HG03103 (cell line): ENCODE measurements at regions not wholly inside any gene's neighbourhood (a gene's known extent, or its start where the extent isn't known, plus 50 kb on each side); places are given as distances from the start of the nearest gene placed in this dataset.

Experiments
- ATAC-seq: cut with Tn5 transposase; IDR thresholded peaks from one replicate; pipeline ENCODE4 v1.9.1; 2021; ENCODE audit warnings: low read depth; ENCODE audit not compliant: unreplicated experiment

GRCh38 chr1:216929870-216930582 lies 206.8 kb upstream of the ESRRG start:
- no peak for ATAC-seq

GRCh38 chr1:216927633-216928032 lies 204.4 kb upstream of the ESRRG start:
- no peak for ATAC-seq

- no peak for ATAC-seq
Observed at GRCh38 chr1:216926720-216927510, 203.7 kb upstream of the ESRRG start.

GRCh38 chr1:216925962-216926625 lies 202.9 kb upstream of the ESRRG start:
- no peak for ATAC-seq

GRCh38 chr1:216924732-216925131 lies 201.5 kb upstream of the ESRRG start:
- no peak for ATAC-seq

GRCh38 chr1:216923601-216924000 lies 200.4 kb upstream of the ESRRG start:
- ATAC-seq = no peak

GRCh38 chr1:216922406-216922805 lies 199.2 kb upstream of the ESRRG start:
- no peak for ATAC-seq

- no peak for ATAC-seq
Observed at GRCh38 chr1:216921866-216922265, 198.6 kb upstream of the ESRRG start.

- no peak for ATAC-seq
Observed at GRCh38 chr1:216919060-216919970, 196.1 kb upstream of the ESRRG start.

- ATAC-seq = no peak
Observed at GRCh38 chr1:216916890-216917438, 193.7 kb upstream of the ESRRG start.

GRCh38 chr1:216914974-216915373 lies 191.7 kb upstream of the ESRRG start:
- ATAC-seq = no peak

GRCh38 chr1:216913976-216914375 lies 190.7 kb upstream of the ESRRG start:
- ATAC-seq = no peak

GRCh38 chr1:216910081-216910840 lies 187.0 kb upstream of the ESRRG start:
- no peak for ATAC-seq

- ATAC-seq = no peak
Observed at GRCh38 chr1:216908126-216908525, 184.9 kb upstream of the ESRRG start.

GRCh38 chr1:216907100-216907499 lies 183.9 kb upstream of the ESRRG start:
- ATAC-seq = no peak

- no peak for ATAC-seq
Observed at GRCh38 chr1:216905781-216906180, 182.6 kb upstream of the ESRRG start.

- ATAC-seq = no peak
Observed at GRCh38 chr1:216905137-216905536, 181.9 kb upstream of the ESRRG start.

GRCh38 chr1:216904471-216904870 lies 181.2 kb upstream of the ESRRG start:
- no peak for ATAC-seq

- no peak for ATAC-seq
Observed at GRCh38 chr1:216903382-216903740, 180.1 kb upstream of the ESRRG start.
